Choroid plexus epithelial cell (primary cell): ENCODE measurements at regions not wholly inside any gene's neighbourhood (a gene's known extent, or its start where the extent isn't known, plus 50 kb on each side); places are given as distances from the start of the nearest gene placed in this dataset.
A peak's percentile ranks its signal among the peaks of the same experiment; 100 is the strongest.

Experiments used
- DNase-seq: peaks from one replicate; pipeline ENCODE4 v3.0.0-alpha.2; 2010; ENCODE audit warnings: low read depth
- H3K4me3 ChIP-seq: 2 replicates; pipeline ENCODE4 v1.5.1; 2011; ENCODE audit warnings: low read depth, mild to moderate bottlenecking, control low read depth, low read length, moderate library complexity
- CTCF ChIP-seq: conservative IDR thresholded peaks from 2 replicates; pipeline ENCODE4 v1.5.1; 2011; ENCODE audit warnings: low read depth, mild to moderate bottlenecking, control low read depth, inconsistent platforms, low read length, moderate library complexity

GRCh38 chr20:23282111-23282510 lies 68.5 kb upstream of the NXT1 start:
- no peak overlapping the region for H3K4me3 ChIP-seq
- TF ChIP-seq CTCF, result no peak
- no peak for DNase-seq

- TF ChIP-seq CTCF, result no peak
- no peak for DNase-seq
- H3K4me3 ChIP-seq, result no peak overlapping the region
Observed at GRCh38 chr20:23279836-23280235, 70.8 kb upstream of the NXT1 start.

GRCh38 chr20:23278172-23278571 lies 72.4 kb upstream of the NXT1 start:
- DNase-seq, result no peak
- no peak overlapping the region for H3K4me3 ChIP-seq
- TF ChIP-seq CTCF, result no peak

- no peak for DNase-seq
- TF ChIP-seq CTCF, result no peak
- no peak overlapping the region for H3K4me3 ChIP-seq
Observed at GRCh38 chr20:23277316-23277715, 73.3 kb upstream of the NXT1 start.

- no peak for DNase-seq
- TF ChIP-seq CTCF, result no peak
Observed at GRCh38 chr20:23273776-23274175, 76.8 kb upstream of the NXT1 start.

GRCh38 chr20:23272176-23273029 lies 78.2 kb upstream of the NXT1 start:
- no peak overlapping the region for H3K4me3 ChIP-seq
- DNase-seq, result no peak
- no peak for TF ChIP-seq CTCF

More at GRCh38 chr20:23273776-23274175, 76.8 kb upstream of the NXT1 start:
- no peak overlapping the region for H3K4me3 ChIP-seq

- TF ChIP-seq CTCF, result no peak
- no peak overlapping the region for H3K4me3 ChIP-seq
- peak; percentile 92 for DNase-seq
Observed at GRCh38 chr20:23270382-23270911, 80.1 kb upstream of the NXT1 start.
